GM13977 (cell line): ENCODE measurements at regions not wholly inside any gene's neighbourhood (a gene's known extent, or its start where the extent isn't known, plus 50 kb on each side); places are given as distances from the start of the nearest gene placed in this dataset.

Source experiments
- DNase-seq: peaks from one replicate; pipeline ENCODE4 v3.0.0; 2012; ENCODE audit warnings: low spot score
- CTCF ChIP-seq: IDR thresholded peaks from 2 replicates; pipeline ENCODE4 v1.5.1; 2012; ENCODE audit warnings: mild to moderate bottlenecking, control low read depth; ENCODE audit not compliant: insufficient read depth; ENCODE audit errors: extremely low read depth, missing control alignments
- in situ Hi-C: fragments of 300-500 bp; cut with MboI; formaldehyde crosslinking; loops from one replicate; pipeline ENCODE4 v1.12.0; 2022; ENCODE audit warnings: low sequenced_read_pairs, low pct_unique_long_range_greater_than_20kb, mixed read lengths, inconsistent platforms; ENCODE audit not compliant: unreplicated experiment

- no peak for DNase-seq
- TF ChIP-seq CTCF: no peak
- in situ Hi-C loops: no loop called here
Observed at GRCh38 chr4:57211131-57211530, 100.9 kb upstream of the IGFBP7 start.

GRCh38 chr4:57206172-57206571 is 96.0 kb upstream of the IGFBP7 start:
- no peak for TF ChIP-seq CTCF
- DNase-seq: no peak
- in situ Hi-C loops: no loop called here

- TF ChIP-seq CTCF: no peak
- in situ Hi-C loops: no loop called here
- no peak for DNase-seq
Observed at GRCh38 chr4:57205580-57205979, 95.4 kb upstream of the IGFBP7 start.

GRCh38 chr4:57200799-57201327 is 90.7 kb upstream of the IGFBP7 start:
- in situ Hi-C loops: no loop called here
- DNase-seq: no peak
- no peak for TF ChIP-seq CTCF

GRCh38 chr4:57199267-57199666 is 89.1 kb upstream of the IGFBP7 start:
- in situ Hi-C loops: no loop called here
- TF ChIP-seq CTCF: no peak
- DNase-seq: no peak

GRCh38 chr4:57195622-57196021 is 85.4 kb upstream of the IGFBP7 start:
- no peak for TF ChIP-seq CTCF
- in situ Hi-C loops: no loop called here
- DNase-seq: no peak
